ENCODE measurements at regions not wholly inside any gene's neighbourhood (a gene's known extent, or its start where the extent isn't known, plus 50 kb on each side); places are given as distances from the start of the nearest gene placed in this dataset.

DNA sequence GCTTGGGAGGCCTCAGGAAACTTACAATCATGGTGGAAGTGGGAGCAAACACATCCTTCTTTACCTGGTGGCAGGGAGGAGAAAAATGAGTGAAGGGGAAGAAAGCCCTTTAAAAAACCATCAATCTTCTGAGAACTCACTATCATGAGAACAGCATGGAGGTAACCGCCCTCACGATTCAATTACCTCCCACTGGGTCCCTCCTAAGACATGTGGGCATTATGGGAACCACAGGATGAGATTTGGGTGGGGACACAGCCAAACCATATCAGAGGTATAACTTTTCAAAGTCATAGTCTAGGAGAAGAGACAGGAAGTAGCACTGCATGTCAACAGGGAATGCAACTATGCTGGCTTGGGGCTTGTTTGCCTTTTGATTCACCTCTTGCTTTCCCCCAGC is 59.9 kb upstream of the DTNBP1 start:
- no peak overlapping the region for H3K4me2 ChIP-seq (ENCODE audit: low read length)
- H3K79me2 ChIP-seq (ENCODE audit: low read length): no peaks in the 10 kb centered on the region
- H3K27me3 ChIP-seq (ENCODE audit: low read depth, low read length): no peaks in the 10 kb centered on the region
- no peaks in the 10 kb centered on the region for H3K4me1 ChIP-seq (ENCODE audit: low read length)
- H3K27ac ChIP-seq (ENCODE audit: low read length): no peak overlapping the region
- no peak overlapping the region for H3K9ac ChIP-seq (ENCODE audit: low read length)
- H4K20me1 ChIP-seq (ENCODE audit: insufficient read depth, low read length): no peaks in the 10 kb centered on the region
- TF ChIP-seq, protein P1, sequence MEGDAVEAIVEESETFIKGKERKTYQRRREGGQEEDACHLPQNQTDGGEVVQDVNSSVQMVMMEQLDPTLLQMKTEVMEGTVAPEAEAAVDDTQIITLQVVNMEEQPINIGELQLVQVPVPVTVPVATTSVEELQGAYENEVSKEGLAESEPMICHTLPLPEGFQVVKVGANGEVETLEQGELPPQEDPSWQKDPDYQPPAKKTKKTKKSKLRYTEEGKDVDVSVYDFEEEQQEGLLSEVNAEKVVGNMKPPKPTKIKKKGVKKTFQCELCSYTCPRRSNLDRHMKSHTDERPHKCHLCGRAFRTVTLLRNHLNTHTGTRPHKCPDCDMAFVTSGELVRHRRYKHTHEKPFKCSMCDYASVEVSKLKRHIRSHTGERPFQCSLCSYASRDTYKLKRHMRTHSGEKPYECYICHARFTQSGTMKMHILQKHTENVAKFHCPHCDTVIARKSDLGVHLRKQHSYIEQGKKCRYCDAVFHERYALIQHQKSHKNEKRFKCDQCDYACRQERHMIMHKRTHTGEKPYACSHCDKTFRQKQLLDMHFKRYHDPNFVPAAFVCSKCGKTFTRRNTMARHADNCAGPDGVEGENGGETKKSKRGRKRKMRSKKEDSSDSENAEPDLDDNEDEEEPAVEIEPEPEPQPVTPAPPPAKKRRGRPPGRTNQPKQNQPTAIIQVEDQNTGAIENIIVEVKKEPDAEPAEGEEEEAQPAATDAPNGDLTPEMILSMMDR (IDR thresholded peaks at IDR 0.05; ENCODE audit: low read depth, low read length): no peak
- no peak for TF ChIP-seq EZH2phosphoT487 (IDR thresholded peaks at IDR 0.05; ENCODE audit: low read depth)
- no peak overlapping the region for H3K4me3 ChIP-seq (ENCODE audit: low read length)
- H2AFZ ChIP-seq (ENCODE audit: low read depth, low read length): no peak overlapping the region
- H3K9me3 ChIP-seq (ENCODE audit: insufficient read depth, low read length): no peaks in the 10 kb centered on the region
- no peaks in the 10 kb centered on the region for H3K36me3 ChIP-seq (replicated peaks; ENCODE audit: low read depth, low read length)

DNA sequence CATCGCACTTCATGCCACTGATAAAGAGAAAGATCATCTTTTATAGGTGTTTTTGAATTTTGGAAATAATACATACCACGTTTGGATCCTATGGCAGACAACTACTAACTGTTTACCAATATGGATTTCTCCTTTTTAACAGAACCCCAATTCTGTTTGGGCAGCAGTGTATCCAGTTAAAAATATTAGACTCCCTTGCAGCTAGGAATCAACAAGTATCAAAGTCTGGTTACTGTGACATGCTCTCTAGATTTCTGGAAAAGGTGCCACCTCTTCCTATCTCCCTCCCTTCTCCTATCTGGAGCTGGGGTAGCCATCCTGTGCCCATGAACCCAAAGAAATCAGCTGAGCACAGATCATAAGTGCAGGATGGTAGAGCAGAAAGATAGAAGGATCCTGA is 54.1 kb upstream of the DTNBP1 start:
- TF ChIP-seq, protein P1 (IDR thresholded peaks at IDR 0.05; ENCODE audit: low read depth, low read length): no peak
- TF ChIP-seq EZH2phosphoT487 (IDR thresholded peaks at IDR 0.05; ENCODE audit: low read depth): no peak
- Histone ChIP-seq H3K4me3 (ENCODE audit: low read length) (no peak overlapping the region), H3K27ac (ENCODE audit: low read length) (no peak overlapping the region), H4K20me1 (ENCODE audit: insufficient read depth, low read length) (no peaks in the 10 kb centered on the region), H3K9ac (ENCODE audit: low read length) (no peak overlapping the region), H3K27me3 (ENCODE audit: low read depth, low read length) (no peaks in the 10 kb centered on the region), H2AFZ (ENCODE audit: low read depth, low read length) (no peak overlapping the region), H3K4me1 (ENCODE audit: low read length) (no peaks in the 10 kb centered on the region), H3K79me2 (ENCODE audit: low read length) (no peaks in the 10 kb centered on the region), H3K9me3 (ENCODE audit: insufficient read depth, low read length) (no peaks in the 10 kb centered on the region), H3K4me2 (ENCODE audit: low read length) (no peak overlapping the region), H3K36me3 (replicated peaks; ENCODE audit: low read depth, low read length) (no peaks in the 10 kb centered on the region)

DNA sequence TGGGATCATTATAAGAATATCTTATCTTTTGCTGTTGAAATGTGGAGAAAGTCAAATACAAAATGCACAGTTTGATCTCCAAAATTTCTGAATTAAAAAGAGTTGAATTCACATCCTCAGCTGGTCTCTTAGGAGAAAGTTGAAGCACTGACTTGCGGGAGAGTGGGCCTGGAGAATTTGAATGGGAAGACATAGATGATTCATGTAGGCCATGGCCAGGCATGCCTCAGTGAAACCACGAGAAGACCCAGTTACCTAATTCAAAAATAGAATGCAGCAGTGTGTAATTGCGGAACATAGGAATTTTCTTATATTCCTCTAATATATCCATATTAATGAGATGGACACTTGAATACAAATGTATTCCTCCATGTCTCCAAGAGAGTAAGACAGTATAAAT is 53.0 kb upstream of the DTNBP1 start:
- H3K36me3 ChIP-seq (replicated peaks; ENCODE audit: low read depth, low read length): no peaks in the 10 kb centered on the region
- H3K4me2 ChIP-seq (ENCODE audit: low read length): no peak overlapping the region
- H3K79me2 ChIP-seq (ENCODE audit: low read length): no peaks in the 10 kb centered on the region
- H3K27ac ChIP-seq (ENCODE audit: low read length): no peak overlapping the region
- no peak overlapping the region for H3K4me3 ChIP-seq (ENCODE audit: low read length)
- H4K20me1 ChIP-seq (ENCODE audit: insufficient read depth, low read length): no peaks in the 10 kb centered on the region
- no peak overlapping the region for H3K9ac ChIP-seq (ENCODE audit: low read length)
- TF ChIP-seq, protein P1 (IDR thresholded peaks at IDR 0.05; ENCODE audit: low read depth, low read length): no peak
- no peak for TF ChIP-seq EZH2phosphoT487 (IDR thresholded peaks at IDR 0.05; ENCODE audit: low read depth)
- H3K4me1 ChIP-seq (ENCODE audit: low read length): no peaks in the 10 kb centered on the region
- no peaks in the 10 kb centered on the region for H3K9me3 ChIP-seq (ENCODE audit: insufficient read depth, low read length)
- H2AFZ ChIP-seq (ENCODE audit: low read depth, low read length): no peak overlapping the region
- H3K27me3 ChIP-seq (ENCODE audit: low read depth, low read length): no peaks in the 10 kb centered on the region

DNA sequence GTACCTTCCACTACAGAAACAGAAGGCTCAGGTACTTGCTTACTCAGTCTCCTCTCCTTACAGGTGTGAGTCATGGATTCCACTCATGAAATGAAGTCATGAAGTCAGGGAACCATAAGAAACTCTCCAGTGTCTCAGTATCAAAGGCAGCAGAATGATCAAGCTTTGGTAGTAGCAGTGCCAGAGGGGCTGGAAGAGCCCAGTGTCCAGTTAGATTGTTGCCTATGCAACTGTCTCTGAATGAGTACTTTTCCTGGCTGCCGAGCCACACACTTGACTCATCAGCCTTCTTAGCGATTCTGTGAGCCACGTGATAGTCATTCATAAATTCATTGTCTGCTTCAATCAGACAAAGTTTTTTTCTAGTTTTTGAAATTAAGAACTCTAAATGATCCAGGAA is 52.2 kb upstream of the DTNBP1 start:
- H3K4me3 ChIP-seq (ENCODE audit: low read length): no peak overlapping the region
- H3K9me3 ChIP-seq (ENCODE audit: insufficient read depth, low read length): no peaks in the 10 kb centered on the region
- TF ChIP-seq, protein P1 (IDR thresholded peaks at IDR 0.05; ENCODE audit: low read depth, low read length): no peak
- no peak for TF ChIP-seq EZH2phosphoT487 (IDR thresholded peaks at IDR 0.05; ENCODE audit: low read depth)
- no peaks in the 10 kb centered on the region for H3K36me3 ChIP-seq (replicated peaks; ENCODE audit: low read depth, low read length)
- no peaks in the 10 kb centered on the region for H3K79me2 ChIP-seq (ENCODE audit: low read length)
- H3K9ac ChIP-seq (ENCODE audit: low read length): no peak overlapping the region
- no peaks in the 10 kb centered on the region for H3K27me3 ChIP-seq (ENCODE audit: low read depth, low read length)
- no peak overlapping the region for H3K27ac ChIP-seq (ENCODE audit: low read length)
- no peaks in the 10 kb centered on the region for H3K4me1 ChIP-seq (ENCODE audit: low read length)
- no peaks in the 10 kb centered on the region for H4K20me1 ChIP-seq (ENCODE audit: insufficient read depth, low read length)
- no peak overlapping the region for H2AFZ ChIP-seq (ENCODE audit: low read depth, low read length)
- no peak overlapping the region for H3K4me2 ChIP-seq (ENCODE audit: low read length)
